ENCODE measurements at regions not wholly inside any gene's neighbourhood (a gene's known extent, or its start where the extent isn't known, plus 50 kb on each side); places are given as distances from the start of the nearest gene placed in this dataset.

GRCh38 chr5:68708156-68708841 is 385.5 kb upstream of the SLC30A5 start:
- TF ChIP-seq REST (IDR thresholded peaks at IDR 0.05; ENCODE audit: low read depth, low read length) = no peak
- TF ChIP-seq CTCF (IDR thresholded peaks at IDR 0.05) = no peak
- no peak for TF ChIP-seq EZH2phosphoT487 (IDR thresholded peaks at IDR 0.05; ENCODE audit: borderline replicate concordance, low read depth)
- no peak for TF ChIP-seq SMC3 (IDR thresholded peaks at IDR 0.05; ENCODE audit: low read depth, low read length)
